Endothelial cell of umbilical vein (primary cell): ENCODE measurements at regions not wholly inside any gene's neighbourhood (a gene's known extent, or its start where the extent isn't known, plus 50 kb on each side); places are given as distances from the start of the nearest gene placed in this dataset.

ENCODE experiments used
- CTCF ChIP-seq, 2 donors: IDR thresholded peaks; 1 replicate in 1 of 2; 2 replicates in 1 of 2; pipeline ENCODE4 v1.5.1; 2011; ENCODE audit warnings: low read length in 2 of 2, mild to moderate bottlenecking in 2 of 2, moderate library complexity in 2 of 2, control low read depth in 1 of 2, inconsistent platforms in 1 of 2, low read depth in 1 of 2; ENCODE audit not compliant: insufficient read depth in 1 of 2; ENCODE audit errors: extremely low read depth in 1 of 2
- EZH2 ChIP-seq: IDR thresholded peaks from 2 replicates; pipeline ENCODE4 v1.6.1; 2012; ENCODE audit warnings: borderline replicate concordance, low read depth, mild to moderate bottlenecking, moderate library complexity, low read length, inconsistent platforms; ENCODE audit not compliant: severe bottlenecking
- GATA2 ChIP-seq: IDR thresholded peaks from 2 replicates; pipeline ENCODE4 v1.7.0; 2011; ENCODE audit warnings: low read depth, mild to moderate bottlenecking, moderate library complexity, mixed read lengths, low read length; ENCODE audit not compliant: insufficient read length, insufficient read depth
- JUN ChIP-seq: IDR thresholded peaks from 2 replicates; pipeline ENCODE4 v1.6.1; 2011; ENCODE audit warnings: borderline replicate concordance, low read depth; ENCODE audit not compliant: insufficient read length, insufficient read depth
- MAX ChIP-seq: IDR thresholded peaks from 2 replicates; pipeline ENCODE4 v1.6.1; 2011; ENCODE audit not compliant: insufficient read depth, insufficient read length
- POLR2A ChIP-seq: IDR thresholded peaks from 2 replicates; pipeline ENCODE4 v1.6.1; 2012; ENCODE audit warnings: low read depth, mild to moderate bottlenecking, control low read depth, low read length
- POLR2AphosphoS5 ChIP-seq: IDR thresholded peaks from 2 replicates; pipeline ENCODE4 v1.6.1; 2012; ENCODE audit warnings: low read depth, mild to moderate bottlenecking, control low read depth, low read length, moderate library complexity; ENCODE audit not compliant: insufficient read depth

DNA sequence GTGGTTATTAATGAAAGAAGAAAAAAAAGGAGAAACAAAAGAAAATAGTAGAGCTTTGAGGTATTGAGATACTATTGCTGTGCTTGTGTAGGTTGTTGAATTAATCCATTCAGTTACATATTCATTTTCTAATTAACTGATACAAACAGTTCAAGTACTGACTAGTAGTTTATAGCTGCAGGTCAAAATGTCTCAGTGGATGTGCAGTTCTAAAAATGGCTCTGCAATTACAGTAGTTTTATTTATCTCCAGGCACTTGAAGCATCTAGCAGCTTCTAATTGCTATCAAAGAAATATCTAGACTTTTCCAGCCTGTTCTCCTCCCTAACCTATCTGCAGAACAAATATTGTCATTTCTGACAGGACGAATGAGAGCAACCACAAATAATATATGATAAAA is 1887.7 kb upstream of the PCDH7 start:
- no peak for TF ChIP-seq CTCF (IDR thresholded peaks at IDR 0.05; ENCODE audit: extremely low read depth in 1 of 2, insufficient read depth in 1 of 2, low read depth in 1 of 2, low read length in 2 of 2)
- TF ChIP-seq POLR2AphosphoS5, result no peak
- no peak for TF ChIP-seq POLR2A
- no peak for TF ChIP-seq MAX
- TF ChIP-seq EZH2, result no peak
- TF ChIP-seq GATA2, result no peak
- no peak for TF ChIP-seq JUN
